ENCODE measurements at regions not wholly inside any gene's neighbourhood (a gene's known extent, or its start where the extent isn't known, plus 50 kb on each side); places are given as distances from the start of the nearest gene placed in this dataset.
"Not testable (repeated sequence)": the region's sequence is repeated elsewhere in the genome, so short reads cannot be mapped to it uniquely, and the experiment has no call there.

- not testable (repeated sequence) for DNase-seq
Measured at GRCh38 chr16:88274126-88274750, 108.5 kb upstream of the ZNF469 start.

- DNase-seq: no peak
Measured at GRCh38 chr16:88274847-88275246, 107.9 kb upstream of the ZNF469 start.

- DNase-seq: not testable (repeated sequence)
Measured at GRCh38 chr16:88275336-88276122, 107.2 kb upstream of the ZNF469 start.

- DNase-seq: not testable (repeated sequence)
Measured at GRCh38 chr16:88276123-88276588, 106.6 kb upstream of the ZNF469 start.

GRCh38 chr16:88276591-88276990 lies 106.2 kb upstream of the ZNF469 start:
- no peak for DNase-seq

GRCh38 chr16:88279998-88280397 lies 102.8 kb upstream of the ZNF469 start:
- no peak for DNase-seq

GRCh38 chr16:88281858-88282563 lies 100.7 kb upstream of the ZNF469 start:
- DNase-seq: no peak

- no peak for DNase-seq
Measured at GRCh38 chr16:88282564-88283395, 100.0 kb upstream of the ZNF469 start.

- no peak for DNase-seq
Measured at GRCh38 chr16:88283596-88283995, 99.2 kb upstream of the ZNF469 start.

GRCh38 chr16:88284101-88284500 lies 98.7 kb upstream of the ZNF469 start:
- no peak for DNase-seq

- DNase-seq: no peak
Measured at GRCh38 chr16:88284626-88285513, 97.9 kb upstream of the ZNF469 start.

- DNase-seq: no peak
Measured at GRCh38 chr16:88285514-88285822, 97.3 kb upstream of the ZNF469 start.

GRCh38 chr16:88286301-88286923 lies 96.3 kb upstream of the ZNF469 start:
- DNase-seq: no peak

GRCh38 chr16:88287219-88287618 lies 95.5 kb upstream of the ZNF469 start:
- no peak for DNase-seq

- DNase-seq: no peak
Measured at GRCh38 chr16:88288303-88288702, 94.5 kb upstream of the ZNF469 start.

GRCh38 chr16:88289001-88289400 lies 93.8 kb upstream of the ZNF469 start:
- DNase-seq: no peak

GRCh38 chr16:88289561-88289960 lies 93.2 kb upstream of the ZNF469 start:
- DNase-seq: no peak

GRCh38 chr16:88289968-88290401 lies 92.8 kb upstream of the ZNF469 start:
- DNase-seq: no peak

- DNase-seq: no peak
Measured at GRCh38 chr16:88290850-88291830, 91.6 kb upstream of the ZNF469 start.
